ENCODE measurements at regions not wholly inside any gene's neighbourhood (a gene's known extent, or its start where the extent isn't known, plus 50 kb on each side); places are given as distances from the start of the nearest gene placed in this dataset.

GRCh38 chr20:24769878-24770627 lies 179.0 kb upstream of the CST7 start:
- no peak overlapping the region for H3K4me3 Mint-ChIP-seq
- peaks cover 12% of the 10 kb centered on the region for H3K4me1 Mint-ChIP-seq (ENCODE audit: unreplicated experiment)
- TF ChIP-seq CTCF (conservative IDR thresholded peaks at IDR 0.05) = no peak
- no peak overlapping the region for H3K27ac Mint-ChIP-seq
- H3K27me3 Mint-ChIP-seq = peaks cover 8% of the 10 kb centered on the region
- peak; percentile 50 for DNase-seq (ENCODE audit: extremely low spot score, unreplicated experiment)
- H3K9me3 Mint-ChIP-seq = peaks cover 4% of the 10 kb centered on the region
- no peaks in the 10 kb centered on the region for H3K36me3 Mint-ChIP-seq

- Mint-ChIP-seq H3K27ac (no peak overlapping the region), H3K4me1 (ENCODE audit: unreplicated experiment) (peaks cover 12% of the 10 kb centered on the region), H3K9me3 (peaks cover 10% of the 10 kb centered on the region), H3K27me3 (peaks cover 8% of the 10 kb centered on the region), H3K4me3 (no peak overlapping the region), H3K36me3 (no peaks in the 10 kb centered on the region)
- peak; percentile 22 for DNase-seq (ENCODE audit: extremely low spot score, unreplicated experiment)
- no peak for TF ChIP-seq CTCF (conservative IDR thresholded peaks at IDR 0.05)
Measured at GRCh38 chr20:24770628-24771541, 178.2 kb upstream of the CST7 start.

- TF ChIP-seq CTCF (conservative IDR thresholded peaks at IDR 0.05) = no peak
- H3K27me3 Mint-ChIP-seq = peaks cover 14% of the 10 kb centered on the region
- DNase-seq (ENCODE audit: extremely low spot score, unreplicated experiment) = peak; percentile 47
- H3K4me3 Mint-ChIP-seq = no peak overlapping the region
- H3K36me3 Mint-ChIP-seq = no peaks in the 10 kb centered on the region
- H3K4me1 Mint-ChIP-seq (ENCODE audit: unreplicated experiment) = peaks cover 12% of the 10 kb centered on the region
- H3K27ac Mint-ChIP-seq = no peak overlapping the region
- H3K9me3 Mint-ChIP-seq = peaks cover 10% of the 10 kb centered on the region
Measured at GRCh38 chr20:24771542-24772061, 177.5 kb upstream of the CST7 start.

GRCh38 chr20:24772667-24773066 lies 176.4 kb upstream of the CST7 start:
- peaks cover 10% of the 10 kb centered on the region for H3K9me3 Mint-ChIP-seq
- peak; percentile 27 for DNase-seq (ENCODE audit: extremely low spot score, unreplicated experiment)
- peaks cover 12% of the 10 kb centered on the region for H3K4me1 Mint-ChIP-seq (ENCODE audit: unreplicated experiment)
- TF ChIP-seq CTCF (conservative IDR thresholded peaks at IDR 0.05) = no peak
- H3K36me3 Mint-ChIP-seq = no peaks in the 10 kb centered on the region
- H3K4me3 Mint-ChIP-seq = no peak overlapping the region
- peaks cover 19% of the 10 kb centered on the region for H3K27me3 Mint-ChIP-seq
- no peak overlapping the region for H3K27ac Mint-ChIP-seq

GRCh38 chr20:24773168-24773567 lies 175.9 kb upstream of the CST7 start:
- TF ChIP-seq CTCF (conservative IDR thresholded peaks at IDR 0.05) = no peak
- Mint-ChIP-seq H3K36me3 (no peaks in the 10 kb centered on the region), H3K27ac (no peak overlapping the region), H3K4me3 (no peak overlapping the region), H3K4me1 (ENCODE audit: unreplicated experiment) (peaks cover 10% of the 10 kb centered on the region), H3K27me3 (peaks cover 20% of the 10 kb centered on the region), H3K9me3 (peaks cover 10% of the 10 kb centered on the region)
- DNase-seq (ENCODE audit: extremely low spot score, unreplicated experiment) = peak; percentile 47
